Stimulated activated CD4-positive, alpha-beta T cell treated with anti-CD3 and anti-CD28 coated beads, Interleukin-15, amount 100 ng/mL, for 1 hour (primary cell): ENCODE measurements at regions not wholly inside any gene's neighbourhood (a gene's known extent, or its start where the extent isn't known, plus 50 kb on each side); places are given as distances from the start of the nearest gene placed in this dataset.
"Not testable (repeated sequence)": the region's sequence is repeated elsewhere in the genome, so short reads cannot be mapped to it uniquely, and the experiment has no call there.

Experiments used
- DNase-seq, 2 donors: peaks; one replicate each; pipeline ENCODE4 v3.0.0-alpha.2; 2020; ENCODE audit warnings: low read depth in 1 of 2, low spot score in 1 of 2

DNA sequence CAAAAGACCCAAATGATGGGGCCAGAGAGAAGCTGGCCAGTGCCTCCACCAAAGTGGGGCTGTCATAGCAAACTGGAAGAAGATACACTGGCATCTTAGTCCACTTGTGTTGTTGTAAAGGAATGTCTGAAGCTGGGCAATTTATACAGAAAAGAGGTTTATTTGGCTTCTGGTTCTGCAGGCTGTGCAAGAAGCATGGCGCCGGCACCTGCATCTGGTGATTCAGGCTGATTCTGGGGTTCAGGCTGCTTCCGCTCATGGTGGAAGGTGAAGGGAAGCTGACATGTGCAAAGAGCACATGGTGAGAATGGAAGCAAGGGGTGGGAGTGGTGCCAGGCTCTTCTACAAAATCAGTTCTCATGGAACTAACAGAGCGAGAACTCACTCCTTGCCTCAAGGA lies 135.9 kb upstream of the TWIST2 start:
- no peak for DNase-seq

DNA sequence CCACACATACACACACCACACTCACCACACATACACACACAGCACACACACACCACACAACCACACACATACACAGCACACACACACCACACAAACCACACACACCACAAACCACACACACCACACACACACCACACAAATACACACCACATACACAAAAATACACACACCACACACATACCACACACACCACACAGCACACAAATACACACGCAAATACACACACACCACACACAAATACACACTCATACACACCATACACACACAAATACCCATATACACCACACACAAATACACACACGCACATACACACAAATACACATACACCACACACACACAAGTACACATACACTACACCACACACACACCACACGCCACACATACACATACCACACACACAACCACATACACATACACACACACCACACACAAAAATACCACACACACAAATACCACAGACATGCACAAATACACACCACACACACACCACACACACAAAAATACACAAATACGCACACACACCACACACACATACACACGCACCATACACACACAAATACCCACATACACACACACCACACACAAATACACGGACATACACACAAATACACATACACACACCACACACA lies 134.6 kb upstream of the TWIST2 start:
- DNase-seq, result no peak

DNA sequence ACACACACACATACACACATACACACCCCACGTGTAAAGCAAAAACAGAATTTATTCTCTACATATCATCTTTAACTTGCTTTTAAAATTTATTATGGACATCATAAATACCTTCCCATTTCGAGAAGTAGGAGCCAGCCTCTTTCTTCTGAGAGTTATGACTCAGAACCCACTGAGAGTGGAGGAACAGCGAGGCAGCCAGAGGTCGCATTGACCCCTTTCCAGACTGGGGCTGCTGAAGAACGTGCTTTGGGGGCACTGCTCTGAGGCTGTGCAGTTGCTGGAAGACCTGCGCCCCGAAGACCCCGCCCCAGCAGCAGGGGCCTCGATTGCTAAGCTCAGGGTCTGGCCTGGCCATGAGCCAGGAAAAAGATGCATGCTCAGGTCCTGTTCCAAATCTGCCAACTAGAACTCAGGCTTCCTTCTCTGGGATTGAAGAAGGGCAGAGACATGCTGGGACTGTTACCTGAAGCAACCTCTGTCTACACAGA lies 133.8 kb upstream of the TWIST2 start:
- DNase-seq, result no peak

DNA sequence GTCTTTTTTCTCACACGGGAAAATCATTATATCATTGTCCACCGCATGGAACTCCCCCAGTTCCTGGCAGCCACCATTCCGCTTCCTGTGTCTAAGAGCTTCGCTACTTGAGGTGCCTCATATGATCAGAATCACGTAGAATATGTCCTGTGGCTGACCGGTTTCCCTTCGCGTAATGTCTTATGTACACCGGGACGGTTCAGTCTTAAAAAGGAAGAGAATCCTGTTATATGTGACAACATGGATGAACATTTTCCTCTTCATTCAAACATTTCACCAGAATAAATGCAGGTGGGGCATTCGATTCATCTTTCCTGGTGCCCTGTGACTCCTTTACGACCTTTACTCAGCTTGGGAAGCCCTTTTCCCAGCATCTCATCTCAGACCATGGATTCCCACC lies 131.7 kb upstream of the TWIST2 start:
- DNase-seq, result no peak

DNA sequence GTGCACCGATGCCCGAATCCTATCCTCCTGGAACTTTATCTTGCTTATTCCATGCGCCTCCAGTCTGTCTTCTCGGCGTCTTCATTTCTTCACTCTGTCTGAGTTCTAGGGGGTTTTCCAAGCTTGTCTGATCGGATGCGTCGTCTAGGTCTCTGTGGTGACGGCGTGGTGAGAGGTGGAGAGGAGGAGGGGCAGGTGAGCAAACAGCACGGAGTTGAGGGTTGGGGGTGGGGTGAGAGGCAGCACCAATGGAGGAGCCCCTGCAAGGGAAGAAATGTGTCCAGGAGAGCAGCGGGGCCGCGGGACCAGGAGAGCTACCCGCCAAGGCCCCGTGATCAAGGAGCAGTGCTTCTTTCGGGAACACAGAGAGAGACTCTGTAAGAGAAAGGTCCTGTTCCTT lies 131.3 kb upstream of the TWIST2 start:
- DNase-seq, result no peak

DNA sequence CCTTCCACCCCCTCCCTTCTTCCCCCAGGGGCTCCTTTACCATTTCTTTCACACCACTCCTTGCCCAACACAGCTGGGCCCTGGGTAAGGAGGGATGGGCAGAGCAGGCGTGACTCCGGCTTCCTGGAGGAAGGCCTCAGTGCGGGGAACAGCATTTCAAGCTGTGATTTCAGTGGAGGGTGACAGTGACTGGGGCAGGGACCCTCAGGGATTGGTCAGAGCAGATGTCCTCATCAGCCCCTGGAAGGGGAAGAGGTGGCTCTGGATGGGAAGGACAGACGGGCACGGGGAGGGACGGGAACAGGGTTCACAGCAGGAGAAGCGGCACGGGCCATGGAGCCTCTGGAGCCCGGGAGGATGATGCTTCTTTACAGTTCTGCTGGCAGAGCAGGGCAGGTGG lies 130.8 kb upstream of the TWIST2 start:
- no peak for DNase-seq

DNA sequence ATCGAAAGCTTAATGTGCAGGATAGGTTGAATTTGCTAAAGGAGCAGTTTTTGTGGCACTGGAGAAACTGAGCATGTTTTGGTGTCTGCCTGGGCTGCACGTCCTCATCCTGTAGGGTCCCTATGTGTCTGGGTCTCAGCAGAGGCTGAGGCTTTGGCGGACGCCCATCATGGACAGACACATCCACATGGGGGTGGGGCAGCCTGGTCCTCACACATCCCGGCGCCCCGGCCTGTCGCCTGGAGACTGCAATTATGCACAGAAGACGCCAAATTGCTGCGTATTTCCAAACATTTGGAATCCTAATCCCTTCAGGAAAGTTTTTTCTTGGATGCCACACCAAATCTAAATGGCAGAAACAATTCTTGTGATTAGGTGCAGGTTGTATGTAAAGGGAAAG lies 128.2 kb upstream of the TWIST2 start:
- no peak for DNase-seq

DNA sequence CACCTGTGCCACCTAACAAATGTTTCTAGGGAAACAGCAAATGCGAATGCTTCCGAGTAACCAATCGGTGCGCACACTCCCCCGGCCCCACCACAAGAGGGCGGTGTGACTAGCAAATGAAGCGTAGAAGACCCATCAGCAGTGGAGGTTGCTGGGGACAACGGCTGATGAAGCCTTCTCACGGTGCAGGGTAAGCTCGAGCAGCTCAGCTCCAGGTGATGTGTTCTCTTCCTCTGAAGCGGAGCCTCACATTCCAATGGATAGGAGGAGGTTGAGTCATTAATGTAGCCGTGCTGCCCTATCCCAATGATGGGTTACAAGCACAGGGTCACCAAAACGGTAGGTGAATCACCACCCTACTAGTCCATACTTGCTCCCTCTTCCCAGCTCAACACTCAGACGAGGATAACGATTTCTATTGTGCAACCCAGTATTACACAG lies 127.6 kb upstream of the TWIST2 start:
- DNase-seq, result peak in 1 of 2 donors; percentile 13

DNA sequence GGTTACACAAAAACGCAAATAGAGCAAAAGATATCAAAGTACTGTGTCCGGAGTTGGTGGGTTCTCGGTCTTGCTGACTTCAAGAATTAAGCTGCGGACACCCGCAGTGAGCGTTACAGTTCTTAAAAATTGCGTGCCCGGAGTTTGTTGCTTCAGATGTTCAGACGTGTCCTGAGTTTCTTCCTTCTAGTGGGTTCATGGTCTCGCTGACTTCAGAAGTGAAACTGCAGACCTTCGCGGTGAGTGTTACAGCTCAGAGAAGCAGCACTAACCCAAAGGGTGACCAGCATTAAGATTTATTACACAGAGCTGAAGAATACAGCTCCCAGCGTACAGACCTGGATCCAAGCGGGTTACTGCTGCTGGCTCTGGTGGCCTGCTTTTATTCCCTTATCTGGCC lies 125.7 kb upstream of the TWIST2 start:
- DNase-seq, result no peak

DNA sequence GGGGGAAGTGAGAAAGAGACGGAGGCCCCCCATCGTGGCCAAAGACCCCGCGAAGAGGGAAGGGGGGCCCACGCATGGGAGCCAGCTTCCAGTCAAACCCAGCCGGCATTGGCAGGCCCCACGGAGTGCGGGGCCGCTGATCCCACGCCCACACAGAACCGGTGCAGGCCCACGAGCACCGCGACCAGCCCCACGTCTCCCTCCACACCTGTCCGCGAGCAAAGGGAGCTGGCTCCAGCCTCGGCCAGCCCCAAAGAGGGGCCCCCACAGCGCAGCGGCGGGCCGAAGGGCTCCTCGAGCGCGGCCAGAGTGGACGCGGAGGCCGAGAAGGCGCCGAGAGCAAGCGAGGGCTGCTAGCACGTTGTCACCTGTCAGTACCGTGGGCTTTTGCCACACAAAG lies 125.0 kb upstream of the TWIST2 start:
- no peak for DNase-seq

DNA sequence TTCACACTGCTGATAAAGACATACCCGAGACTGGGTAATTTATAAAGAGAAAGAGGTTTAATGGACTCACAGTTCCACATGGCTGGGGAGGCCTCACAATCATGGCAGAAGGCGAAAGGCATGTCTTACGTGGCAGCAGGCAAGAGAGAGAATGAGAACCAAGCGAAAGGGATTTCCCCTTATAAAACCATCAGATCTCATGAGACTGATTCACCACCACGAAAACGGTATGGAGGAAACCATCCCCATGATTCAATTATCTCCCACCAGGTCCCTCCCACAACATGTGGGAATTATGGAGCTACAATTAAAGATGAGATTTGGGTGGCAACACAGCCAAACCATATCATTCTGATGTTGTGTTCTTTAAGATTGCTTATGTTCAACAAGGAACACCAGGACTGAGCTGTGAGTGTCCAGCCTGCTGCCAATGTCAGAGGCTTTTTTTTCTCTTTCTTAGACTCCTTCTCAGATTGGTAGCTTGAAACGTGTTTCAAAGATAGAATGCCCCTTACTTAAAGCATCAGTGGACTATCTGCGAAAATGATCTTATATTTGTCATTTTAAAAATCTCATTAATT lies 124.1 kb upstream of the TWIST2 start:
- not testable (repeated sequence) for DNase-seq

DNA sequence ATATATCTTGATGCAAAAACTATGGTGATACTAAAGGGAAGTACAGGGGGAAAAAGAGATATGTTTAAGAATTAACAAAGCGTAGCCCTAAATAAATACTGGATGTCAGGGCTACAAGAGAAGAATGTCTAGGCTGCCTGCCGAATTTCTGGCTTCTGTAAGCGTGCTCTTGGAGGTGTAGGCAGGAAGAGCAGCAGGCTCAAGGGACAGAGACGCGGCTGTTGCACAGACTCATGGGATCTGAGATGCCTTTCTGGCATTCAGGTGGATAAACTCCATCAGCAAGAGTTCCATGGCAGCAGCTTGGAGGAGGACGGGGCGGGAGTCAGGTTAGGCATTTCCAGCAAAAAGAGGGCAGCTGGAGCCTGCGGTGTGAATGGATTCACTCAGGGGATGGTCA lies 123.2 kb upstream of the TWIST2 start:
- no peak for DNase-seq

DNA sequence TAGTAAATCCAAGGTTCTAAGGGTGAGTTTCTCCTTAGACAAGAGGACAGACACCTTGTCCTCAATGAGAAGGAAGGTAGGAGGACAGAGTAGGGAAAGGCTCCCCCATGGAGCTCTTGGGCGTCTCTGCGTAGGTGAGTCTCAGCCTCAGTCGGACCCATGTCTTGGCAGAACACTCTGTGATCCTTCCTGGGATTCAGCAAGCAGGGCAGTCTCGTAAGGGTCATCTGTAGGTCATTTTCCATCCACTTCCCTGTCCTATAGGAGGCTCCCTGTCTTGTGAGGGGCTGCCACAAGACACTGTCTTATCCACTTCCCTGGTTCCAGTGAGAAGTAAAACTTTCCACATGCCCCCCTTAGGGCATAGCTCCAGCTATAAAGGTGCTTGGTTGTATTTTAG lies 122.6 kb upstream of the TWIST2 start:
- DNase-seq, result no peak

DNA sequence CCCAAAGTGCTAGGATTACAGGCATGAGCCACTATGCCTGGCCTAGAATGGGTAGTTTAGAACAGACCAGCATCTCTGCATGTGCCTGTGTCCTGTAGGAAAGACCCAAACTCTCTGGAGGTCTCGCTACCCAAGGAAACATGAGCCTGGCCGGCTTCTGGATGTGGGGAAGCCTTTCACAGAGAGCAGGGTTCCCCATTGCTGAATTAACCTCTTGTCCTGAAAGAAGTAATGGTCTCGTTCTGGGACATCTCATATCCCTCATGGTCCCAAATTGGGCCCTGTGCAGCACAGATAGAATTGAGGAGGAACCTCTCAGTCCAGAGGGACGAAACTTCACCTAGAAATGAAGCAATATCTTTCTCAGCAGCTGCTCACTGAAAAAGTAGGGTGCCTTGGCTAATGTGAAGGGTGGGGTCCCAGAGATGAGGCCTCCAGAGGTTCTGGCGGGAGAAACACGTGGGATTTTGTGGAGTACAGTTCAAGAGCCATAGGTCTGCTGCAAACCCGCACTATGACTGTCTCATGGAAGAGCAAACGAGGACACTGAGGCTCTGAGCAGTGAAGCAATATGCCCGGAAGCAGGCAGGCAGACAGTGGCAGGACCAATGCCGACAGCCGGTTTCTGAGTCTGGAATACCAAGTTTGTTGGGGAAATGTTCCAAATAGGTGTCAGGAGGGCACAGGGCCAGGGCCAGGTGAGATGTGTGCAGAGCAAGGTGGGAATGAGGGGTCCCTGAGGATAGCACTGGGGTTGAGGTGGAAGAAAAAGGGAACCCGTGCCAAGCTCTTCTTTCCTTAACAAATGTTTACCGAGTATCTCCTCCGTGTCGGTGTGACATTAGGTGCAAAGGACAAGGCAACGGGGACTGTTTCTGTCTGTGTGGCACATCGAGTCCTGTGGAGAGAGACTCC lies 121.0 kb upstream of the TWIST2 start:
- DNase-seq, result no peak

DNA sequence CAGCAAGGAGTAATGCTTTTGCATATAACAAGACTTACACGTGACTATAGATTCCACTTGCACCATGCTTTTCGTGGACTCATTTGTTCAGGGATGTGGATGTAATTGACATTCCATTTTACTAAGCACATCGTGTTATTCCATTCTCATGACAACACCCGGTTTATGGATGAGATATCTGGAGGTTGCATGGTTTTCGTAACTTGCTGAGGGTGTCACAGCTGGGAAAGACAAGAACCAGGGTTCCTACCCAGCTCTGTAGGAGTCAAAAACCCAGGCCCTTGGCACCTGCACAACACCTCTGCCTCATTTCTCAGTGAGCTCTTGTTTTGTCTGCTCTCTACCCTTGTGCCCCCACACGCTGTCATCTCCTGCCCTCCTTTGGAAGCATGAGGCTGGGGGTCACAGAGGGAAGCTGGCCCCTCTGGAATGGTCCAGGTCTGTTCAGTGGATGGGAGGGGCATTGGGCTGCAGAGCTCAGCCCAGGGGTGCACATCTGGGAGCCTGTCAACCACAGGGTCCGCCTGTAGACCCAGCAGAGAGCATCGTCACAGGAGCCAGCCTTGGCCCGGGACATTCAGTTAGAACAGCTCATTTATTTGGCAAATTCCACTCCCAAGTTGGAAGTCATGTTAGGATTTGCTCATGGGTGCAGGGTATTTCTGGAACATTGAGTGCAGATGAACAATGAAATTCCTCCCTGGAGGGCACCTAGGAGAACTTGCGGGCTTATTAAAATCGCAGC lies 120.1 kb upstream of the TWIST2 start:
- DNase-seq, result no peak

DNA sequence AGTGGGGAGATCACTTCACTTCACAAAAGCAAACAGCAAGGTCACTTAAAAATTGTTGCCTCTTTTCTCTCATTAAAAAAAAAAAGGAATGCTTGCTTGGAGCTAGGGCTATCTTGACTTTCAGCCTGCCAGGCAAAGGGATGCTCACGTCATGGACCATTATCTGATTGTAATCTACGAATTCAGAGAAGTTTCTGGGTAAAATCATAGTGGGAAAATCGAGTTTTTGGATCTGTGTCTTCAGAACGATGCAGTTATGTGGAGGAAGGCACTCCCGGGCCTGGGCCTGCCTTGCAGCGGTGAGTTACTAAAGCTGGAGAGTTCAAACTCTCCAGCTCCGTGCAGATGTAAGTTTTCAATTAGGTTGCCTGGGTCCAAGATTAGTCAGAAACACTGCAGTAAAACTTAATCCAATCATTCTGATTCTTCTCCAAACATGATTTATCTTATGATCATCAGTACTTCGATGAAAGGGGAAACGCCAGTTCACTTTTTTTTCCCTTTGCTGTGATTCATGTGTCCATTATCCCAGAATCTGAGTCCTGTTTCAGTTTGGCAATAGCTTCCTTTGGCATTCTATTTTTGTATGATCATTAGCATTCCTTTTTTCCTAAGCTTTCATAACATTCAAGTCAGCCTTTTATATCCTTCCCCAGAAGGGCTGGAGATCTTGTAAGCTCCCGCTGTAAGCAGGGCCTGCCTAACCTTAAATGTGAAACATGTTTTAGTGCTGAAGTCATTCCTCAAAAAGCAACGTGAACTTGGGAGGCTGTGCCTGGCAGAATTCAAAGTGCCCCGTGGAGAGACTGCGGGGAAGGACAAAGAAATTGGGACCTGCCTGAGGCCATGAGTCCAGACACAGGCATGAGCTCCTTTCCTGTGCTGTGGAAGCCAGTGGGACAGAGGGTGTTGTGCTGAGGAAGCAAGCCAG lies 119.3 kb upstream of the TWIST2 start:
- DNase-seq, result no peak

DNA sequence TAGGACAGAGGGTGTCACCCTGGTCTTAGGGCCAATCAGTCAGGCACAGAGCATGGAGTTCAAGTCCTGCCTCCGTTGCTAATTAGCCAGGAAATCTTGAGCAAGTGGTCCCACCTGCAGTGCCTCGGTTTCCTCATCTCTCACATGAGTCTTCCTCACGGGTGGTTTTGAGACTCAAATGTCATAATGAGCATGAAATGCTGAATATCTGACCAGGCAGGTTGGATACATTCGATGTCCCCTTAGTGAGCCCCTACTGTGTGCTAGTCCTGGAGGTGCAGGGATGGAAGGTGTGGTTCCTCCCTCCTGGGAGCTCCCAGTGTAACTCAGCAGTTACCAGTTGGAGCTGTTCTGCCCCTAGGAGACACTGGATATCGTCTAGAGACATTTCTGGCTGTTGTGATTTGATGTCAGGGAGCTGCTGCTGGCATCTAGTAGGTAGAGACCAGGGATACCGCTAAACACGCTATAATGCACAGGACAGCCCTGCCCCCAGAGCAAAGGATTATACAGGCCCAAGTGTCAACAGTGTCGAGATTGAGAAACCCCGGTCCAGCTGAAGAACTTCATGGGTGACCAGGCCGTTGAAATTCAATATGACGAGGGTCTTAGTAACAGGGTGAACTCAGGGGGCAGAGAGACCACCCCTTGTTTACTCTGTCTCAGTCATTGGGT lies 118.5 kb upstream of the TWIST2 start:
- DNase-seq, result no peak

DNA sequence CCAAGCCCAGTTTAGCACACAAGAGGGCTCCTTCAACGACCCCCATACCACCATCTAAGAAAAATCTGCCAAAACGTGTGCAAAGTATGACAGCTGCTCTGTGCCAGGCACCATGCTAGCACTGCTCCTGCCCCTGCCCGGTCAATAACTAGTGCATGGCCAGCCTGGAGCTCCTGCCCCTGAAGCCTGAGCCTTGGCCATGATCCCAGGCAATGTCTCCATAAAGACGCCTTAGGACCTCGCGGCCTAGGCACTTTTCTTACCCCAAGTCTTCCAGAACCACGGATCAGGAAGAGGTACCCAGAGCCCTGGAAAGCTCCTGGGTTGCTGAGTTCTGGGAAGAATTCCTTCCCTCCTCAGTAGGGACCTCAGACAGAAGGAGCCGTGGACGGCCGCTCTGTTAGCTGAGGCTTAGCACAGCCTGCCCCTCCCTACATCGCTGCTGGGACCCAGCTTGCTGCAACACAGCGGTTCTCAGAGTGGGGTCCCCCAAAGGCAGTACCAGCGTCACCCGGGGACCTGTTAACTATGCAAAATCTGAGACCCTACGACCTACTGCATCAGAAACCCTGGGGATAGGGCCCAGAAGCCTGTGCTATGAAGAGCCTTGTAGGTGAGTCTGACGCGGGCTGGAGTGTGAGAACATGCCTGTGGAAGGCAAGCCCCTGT lies 117.8 kb upstream of the TWIST2 start:
- no peak for DNase-seq

DNA sequence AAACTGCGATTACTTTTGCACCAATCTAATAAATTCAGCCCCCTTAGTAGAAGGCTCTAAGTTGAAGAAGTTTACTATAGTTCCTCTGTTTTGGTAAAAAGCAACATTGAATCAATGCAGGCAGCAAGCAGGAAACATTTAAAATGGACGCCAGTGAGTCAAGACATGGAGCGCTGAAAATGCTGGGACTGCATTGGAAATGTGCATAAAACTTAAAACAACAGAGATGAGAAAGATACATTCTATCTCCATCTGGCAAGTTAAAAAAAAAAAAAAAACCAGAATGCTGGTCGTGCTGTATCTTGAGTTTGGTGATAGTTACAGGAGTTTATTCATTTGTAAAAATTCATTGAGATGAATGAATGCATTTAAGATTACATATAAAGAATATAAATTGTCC lies 117.0 kb upstream of the TWIST2 start:
- DNase-seq, result no peak
